Ureter (tissue), 1 donor: ENCODE measurements at regions not wholly inside any gene's neighbourhood (a gene's known extent, or its start where the extent isn't known, plus 50 kb on each side); places are given as distances from the start of the nearest gene placed in this dataset.
"Not testable (repeated sequence)": the region's sequence is repeated elsewhere in the genome, so short reads cannot be mapped to it uniquely, and the experiment has no call there.

ENCODE experiments used
- DNase-seq: peaks from one replicate; pipeline ENCODE4 v3.0.0-alpha.2; 2020; ENCODE audit warnings: low spot score
- donor health status: DM: yes; HTN: yes; CAD: no.

GRCh38 chr4:18479825-18480224 is 458.3 kb upstream of the LCORL start:
- no peak for DNase-seq

GRCh38 chr4:18463987-18464559 is 442.5 kb upstream of the LCORL start:
- DNase-seq: no peak

GRCh38 chr4:18458465-18458864 is 436.9 kb upstream of the LCORL start:
- no peak for DNase-seq

GRCh38 chr4:18454349-18454748 is 432.8 kb upstream of the LCORL start:
- no peak for DNase-seq

- no peak for DNase-seq
Observed at GRCh38 chr4:18445110-18445509, 423.6 kb upstream of the LCORL start.

GRCh38 chr4:18444206-18444605 is 422.7 kb upstream of the LCORL start:
- no peak for DNase-seq

GRCh38 chr4:18442957-18443356 is 421.4 kb upstream of the LCORL start:
- no peak for DNase-seq

GRCh38 chr4:18441676-18442075 is 420.1 kb upstream of the LCORL start:
- no peak for DNase-seq

GRCh38 chr4:18441203-18441590 is 419.6 kb upstream of the LCORL start:
- no peak for DNase-seq

- no peak for DNase-seq
Observed at GRCh38 chr4:18440527-18441202, 419.1 kb upstream of the LCORL start.

- DNase-seq: no peak
Observed at GRCh38 chr4:18439311-18439710, 417.8 kb upstream of the LCORL start.

- no peak for DNase-seq
Observed at GRCh38 chr4:18435781-18436180, 414.2 kb upstream of the LCORL start.

GRCh38 chr4:18422685-18423084 is 401.1 kb upstream of the LCORL start:
- DNase-seq: no peak

- DNase-seq: no peak
Observed at GRCh38 chr4:18421519-18421918, 400.0 kb upstream of the LCORL start.

GRCh38 chr4:18419780-18420179 is 398.2 kb upstream of the LCORL start:
- DNase-seq: no peak

- not testable (repeated sequence) for DNase-seq
Observed at GRCh38 chr4:18418195-18418898, 396.8 kb upstream of the LCORL start.

- not testable (repeated sequence) for DNase-seq
Observed at GRCh38 chr4:18417651-18418050, 396.1 kb upstream of the LCORL start.

GRCh38 chr4:18406264-18406663 is 384.7 kb upstream of the LCORL start:
- no peak for DNase-seq

- no peak for DNase-seq
Observed at GRCh38 chr4:18405054-18405453, 383.5 kb upstream of the LCORL start.

- DNase-seq: no peak
Observed at GRCh38 chr4:18404642-18405041, 383.1 kb upstream of the LCORL start.

GRCh38 chr4:18403327-18403726 is 381.8 kb upstream of the LCORL start:
- DNase-seq: no peak

GRCh38 chr4:18401868-18402267 is 380.3 kb upstream of the LCORL start:
- no peak for DNase-seq

- no peak for DNase-seq
Observed at GRCh38 chr4:18401425-18401824, 379.9 kb upstream of the LCORL start.
